K562 (cell line): ENCODE measurements at regions not wholly inside any gene's neighbourhood (a gene's known extent, or its start where the extent isn't known, plus 50 kb on each side); places are given as distances from the start of the nearest gene placed in this dataset.

Source experiments
- ATAC-seq: fragments of 200-7000 bp; cut with Tn5 transposase; 3 replicates; pipeline ENCODE4 v1.9.1; 2020; ENCODE audit warnings: moderate library complexity
- BruUV-seq: library from RNA; stranded (reverse); fragments of 400-500 nt; replicated peaks from 2 replicates; lab custom pipeline; 2021; lab: Mats Ljungman, UMichigan
- CTCF ChIA-PET: fragments of 300-600 bp; formaldehyde crosslinking; extraction: SDS; loops from one replicate; lab custom pipeline; 2021; ENCODE audit warnings: low intra/inter-chr PET ratio; lab: Yijun Ruan, JAX
- POLR2A ChIA-PET: fragments of 300-600, 350-650 bp; sonication (Branson Sonifier 250); formaldehyde crosslinking; extraction: SDS; loops from one replicate; lab custom pipeline; 2021; ENCODE audit warnings: antibody characterized with exemption, inconsistent platforms; lab: Yijun Ruan, JAX
- DNase-seq, 4 experiments: peaks; one replicate each; pipeline versions ENCODE4 v3.0.0 to v3.0.0-alpha.2; 2011 to 2018; ENCODE audit warnings: low spot score in 3 of 4, mixed read lengths in 3 of 4; ENCODE audit errors: extremely low read depth in 1 of 4
- FAIRE-seq: peaks from 2 replicates; lab custom pipeline; 2011; peaks lifted over from hg19 to GRCh38; lab: Jason Lieb, UNC
- H2AFZ ChIP-seq: 2 replicates; pipeline ENCODE4 v1.6.0; 2011; ENCODE audit warnings: low read depth, low read length, control low read depth, inconsistent platforms
- H3K27ac ChIP-seq: fragments of 200-600 bp; 3 replicates; pipeline ENCODE4 v1.8.0; 2011; ENCODE audit warnings: low read depth, mild to moderate bottlenecking, control low read depth, inconsistent platforms, low read length, moderate library complexity, mixed read lengths; ENCODE audit errors: extremely low read depth
- H3K27me3 ChIP-seq, 2 experiments: fragments of 300-600 bp in 1 of 2; 2 replicates in 1 of 2; 3 replicates in 1 of 2; pipeline versions ENCODE4 v1.6.0 to v1.8.0; 2011; ENCODE audit warnings: inconsistent platforms in 2 of 2, low read length in 2 of 2, mild to moderate bottlenecking in 1 of 2, mixed read lengths in 1 of 2, moderate library complexity in 1 of 2; ENCODE audit not compliant: control insufficient read depth in 2 of 2, insufficient read depth in 2 of 2
- H3K36me3 ChIP-seq: fragments of 300-600 bp; 3 replicates; pipeline ENCODE4 v1.8.0; 2011; ENCODE audit warnings: mild to moderate bottlenecking, low read length, inconsistent platforms; ENCODE audit not compliant: control insufficient read depth, insufficient read depth
- H3K4me1 ChIP-seq, 2 experiments: fragments of 200-600 bp in 1 of 2; replicated peaks in 1 of 2; 2 replicates in 1 of 2; 3 replicates in 1 of 2; pipeline versions ENCODE4 v1.5.1 to v1.8.0; 2011; ENCODE audit warnings: inconsistent platforms in 2 of 2, low read length in 2 of 2, mild to moderate bottlenecking in 1 of 2, mixed read lengths in 1 of 2, moderate library complexity in 1 of 2; ENCODE audit not compliant: control insufficient read depth in 2 of 2, insufficient read depth in 2 of 2
- H3K4me2 ChIP-seq: 2 replicates; pipeline ENCODE4 v1.6.1; 2011; ENCODE audit warnings: low read length, control low read depth, inconsistent platforms, mixed read lengths; ENCODE audit not compliant: insufficient read depth
- H3K4me3 ChIP-seq: fragments of 200-600 bp; sonication (generic), shearing (Covaris generic); 2 replicates; pipeline ENCODE4 v1.5.1; 2016; ENCODE audit warnings: control low read depth, inconsistent platforms
- H3K79me2 ChIP-seq: fragments of 200-600 bp; 3 replicates; pipeline ENCODE4 v1.8.0; 2011; ENCODE audit warnings: low read length, inconsistent platforms; ENCODE audit not compliant: control insufficient read depth, insufficient read depth
- H3K9ac ChIP-seq, 2 experiments: 2 replicates each; pipeline versions ENCODE4 v1.6.0 to v1.6.1; 2011; ENCODE audit warnings: low read depth in 2 of 2, low read length in 2 of 2, control low read depth in 1 of 2, inconsistent platforms in 1 of 2, mild to moderate bottlenecking in 1 of 2, mixed read lengths in 1 of 2; ENCODE audit not compliant: insufficient read depth in 1 of 2
- H3K9me1 ChIP-seq: one replicate; pipeline ENCODE4 v1.6.0; 2011; ENCODE audit warnings: inconsistent platforms, mild to moderate bottlenecking, low read length, moderate library complexity; ENCODE audit not compliant: control insufficient read depth, insufficient read depth
- H3K9me3 ChIP-seq: replicated peaks from 2 replicates; pipeline ENCODE4 v1.5.1; 2011; ENCODE audit warnings: low read depth, low read length, inconsistent platforms; ENCODE audit not compliant: control insufficient read depth, insufficient read depth
- H4K20me1 ChIP-seq: replicated peaks from 2 replicates; pipeline ENCODE4 v1.6.1; 2011; ENCODE audit warnings: low read length, inconsistent platforms, mixed read lengths; ENCODE audit not compliant: control insufficient read depth, insufficient read depth
- C11orf30 ChIP-seq: fragments of 450-650 bp; IDR thresholded peaks from 2 replicates; pipeline ENCODE4 v1.6.1; 2016; ENCODE audit warnings: low read depth, mild to moderate bottlenecking
- CBFA2T2 ChIP-seq: fragments of 450-650 bp; conservative IDR thresholded peaks from 2 replicates; pipeline ENCODE4 v1.6.1; 2017; ENCODE audit warnings: mild to moderate bottlenecking
- CXXC5 ChIP-seq: fragments of 250-450 bp; sonication (Bioruptor Pico); IDR thresholded peaks from 2 replicates; pipeline ENCODE4 v1.8.0; 2022; ENCODE audit warnings: inconsistent platforms, mild to moderate bottlenecking, moderate library complexity
- DMBX1 ChIP-seq: fragments of 250-450 bp; sonication (Bioruptor Pico); IDR thresholded peaks from 2 replicates; pipeline ENCODE4 v1.8.0; 2022; ENCODE audit warnings: inconsistent platforms, mild to moderate bottlenecking, moderate library complexity, borderline replicate concordance
- EP300 ChIP-seq: IDR thresholded peaks from 2 replicates; pipeline ENCODE4 v1.6.1; 2012; ENCODE audit warnings: low read length, improper control_type of control experiment
- FOSL1 ChIP-seq: fragments of 200-800 bp; sonication (Bioruptor generic); conservative IDR thresholded peaks from 2 replicates; pipeline ENCODE4 v1.6.1; 2016; ENCODE audit warnings: missing genetic modification characterization, missing compliant biosample characterization
- HDAC3 ChIP-seq: fragments of 450-650 bp; IDR thresholded peaks from 2 replicates; pipeline ENCODE4 v1.6.1; 2018; ENCODE audit warnings: borderline replicate concordance, mild to moderate bottlenecking, moderate library complexity; ENCODE audit not compliant: partially characterized antibody
- HLTF ChIP-seq: fragments of 450-650 bp; IDR thresholded peaks from 2 replicates; pipeline ENCODE4 v1.6.1; 2016
- TAL1 ChIP-seq: fragments of 450-650 bp; IDR thresholded peaks from 2 replicates; pipeline ENCODE4 v1.6.1; 2016; ENCODE audit warnings: mild to moderate bottlenecking
- WGBS: fragments of 100-300 bp; shearing (Covaris generic); methylation state at CpG from one replicate; pipeline ENCODE4 v1.1.6; 2016; ENCODE audit warnings: low coverage, mixed read lengths; ENCODE audit not compliant: insufficient coverage; ENCODE audit errors: missing lambda C conversion rate; 5-methylcytosine and 5-hydroxymethylcytosine counted together
- in situ Hi-C: fragments of 300-500 bp; cut with MboI; formaldehyde crosslinking; loops from 4 replicates; pipeline ENCODE4 v1.15.0; 2018; ENCODE audit warnings: inconsistent platforms, mixed read lengths
- intact Hi-C: fragments of 100-400 bp; cut with micrococcal nuclease; formaldehyde crosslinking; loops from 2 replicates; pipeline ENCODE4 v1.14.2; 2022
- TF ChIP-seq, protein P1 (sequence below): sonication (generic); IDR thresholded peaks from 2 replicates; pipeline ENCODE4 v1.6.1; 2016
- TF ChIP-seq, protein P2 (sequence below): fragments of 450-650 bp; IDR thresholded peaks from 2 replicates; pipeline ENCODE4 v1.6.1; 2016; ENCODE audit warnings: low read depth

DNA sequence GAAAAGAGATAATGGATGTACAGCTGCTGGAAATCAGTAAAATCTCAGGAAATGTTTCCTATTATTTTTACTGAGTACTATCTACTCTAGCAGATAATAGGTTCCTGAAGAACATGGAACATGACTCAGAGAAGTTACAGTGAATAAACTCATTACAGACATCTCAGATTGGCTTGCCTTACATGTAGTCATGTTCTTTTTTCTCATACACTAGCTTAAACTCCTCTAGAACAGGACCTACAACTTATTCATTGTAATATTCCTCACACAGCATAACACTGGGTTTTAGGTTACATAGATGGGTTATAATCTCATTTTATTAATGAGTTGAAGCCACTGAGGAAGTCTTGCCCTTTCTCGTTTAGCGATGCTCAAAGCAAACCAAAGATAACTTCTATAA lies 86.9 kb upstream of the BMP2K start (continued):
- TF ChIP-seq HDAC3 = peak; percentile 4
- TF ChIP-seq TAL1 = peak; percentile 20; the same call in 1 of the 2 replicates
- TF ChIP-seq, protein P1, sequence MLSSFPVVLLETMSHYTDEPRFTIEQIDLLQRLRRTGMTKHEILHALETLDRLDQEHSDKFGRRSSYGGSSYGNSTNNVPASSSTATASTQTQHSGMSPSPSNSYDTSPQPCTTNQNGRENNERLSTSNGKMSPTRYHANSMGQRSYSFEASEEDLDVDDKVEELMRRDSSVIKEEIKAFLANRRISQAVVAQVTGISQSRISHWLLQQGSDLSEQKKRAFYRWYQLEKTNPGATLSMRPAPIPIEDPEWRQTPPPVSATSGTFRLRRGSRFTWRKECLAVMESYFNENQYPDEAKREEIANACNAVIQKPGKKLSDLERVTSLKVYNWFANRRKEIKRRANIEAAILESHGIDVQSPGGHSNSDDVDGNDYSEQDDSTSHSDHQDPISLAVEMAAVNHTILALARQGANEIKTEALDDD = no peak
- no peak for TF ChIP-seq CBFA2T2
- TF ChIP-seq, all 486 proteins: peak for 10

DNA sequence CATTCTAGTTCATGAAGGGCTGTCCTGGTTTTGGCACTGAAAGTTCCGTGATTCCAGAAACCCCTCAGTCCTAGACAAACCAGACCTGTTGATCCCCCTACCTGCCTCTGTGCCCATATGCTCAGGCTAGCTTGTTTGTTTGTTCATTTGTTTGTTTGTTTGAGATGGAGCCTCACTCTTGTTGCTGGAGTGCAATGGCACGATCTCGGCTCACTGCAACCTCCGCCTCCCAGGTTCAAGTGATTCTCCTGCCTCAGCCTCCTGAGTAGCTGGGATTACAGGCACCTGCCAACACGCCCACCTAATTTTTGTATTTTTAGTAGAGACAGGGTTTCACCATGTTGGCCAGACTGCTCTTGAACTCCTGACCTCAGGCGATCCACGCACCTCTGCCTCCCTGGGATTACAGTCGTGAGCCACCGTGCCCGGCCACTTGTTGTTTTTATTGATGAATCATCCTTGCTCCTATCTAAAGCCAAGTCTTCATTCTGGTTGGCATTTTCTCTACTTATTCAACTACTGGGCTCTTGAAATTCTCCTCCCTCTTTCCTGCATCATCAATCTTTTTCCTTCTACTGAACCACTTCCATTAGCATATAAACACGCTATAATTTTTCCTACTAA lies 86.3 kb upstream of the BMP2K start:
- no peaks in the 10 kb centered on the region for H3K27me3 ChIP-seq
- no peaks in the 10 kb centered on the region for H3K79me2 ChIP-seq
- no TSS peak for BruUV-seq
- H3K27ac ChIP-seq = no peak overlapping the region
- H3K9ac ChIP-seq = no peak overlapping the region
- DNase-seq (no peak), FAIRE-seq (no peak), ATAC-seq (no peak)
- no peaks in the 10 kb centered on the region for H3K9me1 ChIP-seq
- H3K36me3 ChIP-seq = no peaks in the 10 kb centered on the region
- no peak overlapping the region for H3K4me2 ChIP-seq
- no peak overlapping the region for H2AFZ ChIP-seq
- in situ Hi-C loops = loop anchor here (5.0 kb wide), 1 partner anchor 78 kb away; no protein-coding TSS in a partner anchor
- 60% methylated on average over 11 of the region's 11 CpGs for WGBS
- intact Hi-C loops = no loop called here
- POLR2A ChIA-PET = interaction anchor here (0.6 kb wide), 1 partner anchor 235 kb away, joined by 3 read pairs; no protein-coding TSS in a partner anchor
- H3K4me1 ChIP-seq = peaks cover 24 to 58% of the 10 kb centered on the region in 2 experiments
- CTCF ChIA-PET = no interaction called here
- no peaks in the 10 kb centered on the region for H4K20me1 ChIP-seq
- H3K9me3 ChIP-seq = no peaks in the 10 kb centered on the region
- no peak overlapping the region for H3K4me3 ChIP-seq
- TF ChIP-seq CXXC5 (CRISPR knock-in tag) = peak; percentile 19; the same call in 1 of the 2 replicates
- no peak for TF ChIP-seq EP300
- peak; percentile 38; the same call in 1 of the 2 replicates for TF ChIP-seq C11orf30
- TF ChIP-seq, protein P2, sequence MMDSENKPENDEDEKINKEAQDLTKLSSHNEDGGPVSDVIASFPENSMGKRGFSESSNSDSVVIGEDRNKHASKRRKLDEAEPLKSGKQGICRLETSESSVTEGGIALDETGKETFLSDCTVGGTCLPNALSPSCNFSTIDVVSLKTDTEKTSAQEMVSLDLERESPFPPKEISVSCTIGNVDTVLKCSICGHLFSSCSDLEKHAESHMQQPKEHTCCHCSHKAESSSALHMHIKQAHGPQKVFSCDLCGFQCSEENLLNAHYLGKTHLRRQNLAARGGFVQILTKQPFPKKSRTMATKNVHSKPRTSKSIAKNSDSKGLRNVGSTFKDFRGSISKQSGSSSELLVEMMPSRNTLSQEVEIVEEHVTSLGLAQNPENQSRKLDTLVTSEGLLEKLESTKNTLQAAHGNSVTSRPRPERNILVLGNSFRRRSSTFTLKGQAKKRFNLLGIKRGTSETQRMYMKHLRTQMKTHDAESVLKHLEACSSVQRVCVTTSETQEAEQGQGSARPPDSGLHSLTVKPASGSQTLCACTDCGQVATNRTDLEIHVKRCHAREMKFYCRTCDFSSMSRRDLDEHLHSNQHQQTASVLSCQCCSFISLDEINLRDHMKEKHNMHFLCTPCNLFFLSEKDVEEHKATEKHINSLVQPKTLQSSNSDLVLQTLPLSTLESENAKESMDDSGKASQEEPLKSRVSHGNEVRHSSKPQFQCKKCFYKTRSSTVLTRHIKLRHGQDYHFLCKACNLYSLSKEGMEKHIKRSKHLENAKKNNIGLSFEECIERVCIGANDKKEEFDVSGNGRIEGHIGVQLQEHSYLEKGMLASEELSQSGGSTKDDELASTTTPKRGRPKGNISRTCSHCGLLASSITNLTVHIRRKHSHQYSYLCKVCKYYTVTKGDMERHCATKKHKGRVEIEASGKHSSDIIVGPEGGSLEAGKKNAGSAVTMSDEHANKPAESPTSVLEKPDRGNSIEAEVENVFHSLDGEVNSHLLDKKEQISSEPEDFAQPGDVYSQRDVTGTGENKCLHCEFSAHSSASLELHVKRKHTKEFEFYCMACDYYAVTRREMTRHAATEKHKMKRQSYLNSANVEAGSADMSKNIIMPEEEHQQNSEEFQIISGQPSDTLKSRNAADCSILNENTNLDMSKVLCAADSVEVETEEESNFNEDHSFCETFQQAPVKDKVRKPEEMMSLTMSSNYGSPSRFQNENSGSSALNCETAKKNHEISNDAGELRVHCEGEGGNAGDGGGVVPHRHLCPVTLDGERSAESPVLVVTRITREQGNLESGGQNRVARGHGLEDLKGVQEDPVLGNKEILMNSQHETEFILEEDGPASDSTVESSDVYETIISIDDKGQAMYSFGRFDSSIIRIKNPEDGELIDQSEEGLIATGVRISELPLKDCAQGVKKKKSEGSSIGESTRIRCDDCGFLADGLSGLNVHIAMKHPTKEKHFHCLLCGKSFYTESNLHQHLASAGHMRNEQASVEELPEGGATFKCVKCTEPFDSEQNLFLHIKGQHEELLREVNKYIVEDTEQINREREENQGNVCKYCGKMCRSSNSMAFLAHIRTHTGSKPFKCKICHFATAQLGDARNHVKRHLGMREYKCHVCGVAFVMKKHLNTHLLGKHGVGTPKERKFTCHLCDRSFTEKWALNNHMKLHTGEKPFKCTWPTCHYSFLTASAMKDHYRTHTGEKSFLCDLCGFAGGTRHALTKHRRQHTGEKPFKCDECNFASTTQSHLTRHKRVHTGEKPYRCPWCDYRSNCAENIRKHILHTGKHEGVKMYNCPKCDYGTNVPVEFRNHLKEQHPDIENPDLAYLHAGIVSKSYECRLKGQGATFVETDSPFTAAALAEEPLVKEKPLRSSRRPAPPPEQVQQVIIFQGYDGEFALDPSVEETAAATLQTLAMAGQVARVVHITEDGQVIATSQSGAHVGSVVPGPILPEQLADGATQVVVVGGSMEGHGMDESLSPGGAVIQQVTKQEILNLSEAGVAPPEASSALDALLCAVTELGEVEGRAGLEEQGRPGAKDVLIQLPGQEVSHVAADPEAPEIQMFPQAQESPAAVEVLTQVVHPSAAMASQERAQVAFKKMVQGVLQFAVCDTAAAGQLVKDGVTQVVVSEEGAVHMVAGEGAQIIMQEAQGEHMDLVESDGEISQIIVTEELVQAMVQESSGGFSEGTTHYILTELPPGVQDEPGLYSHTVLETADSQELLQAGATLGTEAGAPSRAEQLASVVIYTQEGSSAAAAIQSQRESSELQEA = no peak
- TF ChIP-seq HLTF = no peak
- peak; percentile 5; the same call in 1 of the 2 replicates for TF ChIP-seq FOSL1
- TF ChIP-seq DMBX1 (CRISPR knock-in tag) = 0 out of 2 replicates have a peak, but pooled peaks have one; percentile 31
